ENCODE measurements at regions not wholly inside any gene's neighbourhood (a gene's known extent, or its start where the extent isn't known, plus 50 kb on each side); places are given as distances from the start of the nearest gene placed in this dataset.

DNA sequence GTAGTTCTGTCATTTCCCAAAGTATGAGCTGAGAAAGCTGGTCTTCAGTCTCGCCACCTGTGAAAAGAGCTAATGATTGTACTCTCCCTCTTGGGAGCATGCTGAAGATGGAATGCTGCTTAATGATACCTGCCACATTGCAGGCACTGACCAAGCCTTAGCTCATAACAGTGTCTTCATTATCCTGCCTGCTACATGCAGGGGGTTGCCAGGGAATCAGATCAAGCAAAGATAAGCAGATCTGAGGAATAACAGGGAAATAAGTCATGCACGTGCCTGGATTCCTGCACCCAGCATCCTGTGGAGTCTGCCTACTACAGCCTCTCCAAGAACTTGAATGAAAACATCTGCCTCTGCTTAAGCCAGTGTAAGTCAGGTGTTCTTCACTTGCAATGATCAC, 667.3 kb downstream of the NPHP4 start:
- Histone ChIP-seq H3K9me3 (ENCODE audit: control insufficient read depth, insufficient read depth, low read length) (no peaks in the 10 kb centered on the region), H3K27me3 (ENCODE audit: control insufficient read depth, low read length) (no peaks in the 10 kb centered on the region), H3K4me3 (ENCODE audit: low read length) (no peak overlapping the region), H3K4me1 (ENCODE audit: control insufficient read depth, low read length) (no peaks in the 10 kb centered on the region), H3K36me3 (ENCODE audit: control insufficient read depth, low read length) (no peaks in the 10 kb centered on the region), H3K79me2 (ENCODE audit: control insufficient read depth, low read length) (no peaks in the 10 kb centered on the region), H3K27ac (ENCODE audit: low read depth, low read length) (no peak overlapping the region), H3K4me2 (ENCODE audit: low read length) (no peak overlapping the region), H3F3A (ENCODE audit: control insufficient read depth, insufficient read depth) (no peaks in the 10 kb centered on the region), H4K20me1 (ENCODE audit: control insufficient read depth, insufficient read depth, low read depth, low read length) (no peaks in the 10 kb centered on the region), H3K9me2 (replicated peaks; ENCODE audit: control insufficient read depth, low read length) (no peaks in the 10 kb centered on the region)
- TF ChIP-seq, protein P1, sequence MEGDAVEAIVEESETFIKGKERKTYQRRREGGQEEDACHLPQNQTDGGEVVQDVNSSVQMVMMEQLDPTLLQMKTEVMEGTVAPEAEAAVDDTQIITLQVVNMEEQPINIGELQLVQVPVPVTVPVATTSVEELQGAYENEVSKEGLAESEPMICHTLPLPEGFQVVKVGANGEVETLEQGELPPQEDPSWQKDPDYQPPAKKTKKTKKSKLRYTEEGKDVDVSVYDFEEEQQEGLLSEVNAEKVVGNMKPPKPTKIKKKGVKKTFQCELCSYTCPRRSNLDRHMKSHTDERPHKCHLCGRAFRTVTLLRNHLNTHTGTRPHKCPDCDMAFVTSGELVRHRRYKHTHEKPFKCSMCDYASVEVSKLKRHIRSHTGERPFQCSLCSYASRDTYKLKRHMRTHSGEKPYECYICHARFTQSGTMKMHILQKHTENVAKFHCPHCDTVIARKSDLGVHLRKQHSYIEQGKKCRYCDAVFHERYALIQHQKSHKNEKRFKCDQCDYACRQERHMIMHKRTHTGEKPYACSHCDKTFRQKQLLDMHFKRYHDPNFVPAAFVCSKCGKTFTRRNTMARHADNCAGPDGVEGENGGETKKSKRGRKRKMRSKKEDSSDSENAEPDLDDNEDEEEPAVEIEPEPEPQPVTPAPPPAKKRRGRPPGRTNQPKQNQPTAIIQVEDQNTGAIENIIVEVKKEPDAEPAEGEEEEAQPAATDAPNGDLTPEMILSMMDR (IDR thresholded peaks at IDR 0.05; ENCODE audit: low read depth, low read length, poor library complexity, severe bottlenecking), result no peak
- no peak for TF ChIP-seq EZH2phosphoT487 (IDR thresholded peaks at IDR 0.05; ENCODE audit: borderline replicate concordance, low read length)

DNA sequence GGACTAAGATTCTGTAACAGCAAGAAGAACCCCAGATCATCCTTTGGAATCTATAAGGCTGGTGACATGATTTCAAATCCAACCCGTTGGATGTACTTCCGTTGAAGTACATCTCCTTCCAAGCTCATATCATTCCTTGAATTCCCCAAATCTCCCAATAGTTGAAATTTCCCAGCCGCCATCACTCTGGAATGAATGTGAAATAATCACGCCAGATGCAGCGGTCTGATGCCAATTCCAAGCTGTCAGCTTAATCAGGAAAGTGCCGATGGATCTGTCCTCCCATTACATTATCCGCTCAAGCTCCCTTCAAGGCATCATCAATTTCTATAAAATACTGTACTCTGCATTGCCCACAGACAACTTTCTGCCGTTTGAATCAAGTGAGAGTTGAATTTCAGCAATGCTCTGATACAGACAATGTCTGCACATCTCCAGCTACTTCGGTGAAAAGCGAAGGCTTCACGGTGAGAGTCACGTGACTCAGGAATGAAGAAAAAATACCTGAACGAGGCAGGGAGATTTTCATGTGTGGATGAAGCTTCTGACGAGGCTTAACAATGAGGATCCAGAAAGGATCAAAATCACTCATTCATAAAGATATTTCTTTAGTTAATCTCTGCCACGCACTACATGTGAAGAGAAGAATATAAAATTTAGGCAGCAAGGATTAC, 663.9 kb downstream of the AJAP1 start:
- no peak for TF ChIP-seq EZH2phosphoT487 (IDR thresholded peaks at IDR 0.05; ENCODE audit: borderline replicate concordance, low read length)
- TF ChIP-seq, protein P1 (IDR thresholded peaks at IDR 0.05; ENCODE audit: low read depth, low read length, poor library complexity, severe bottlenecking), result no peak

DNA sequence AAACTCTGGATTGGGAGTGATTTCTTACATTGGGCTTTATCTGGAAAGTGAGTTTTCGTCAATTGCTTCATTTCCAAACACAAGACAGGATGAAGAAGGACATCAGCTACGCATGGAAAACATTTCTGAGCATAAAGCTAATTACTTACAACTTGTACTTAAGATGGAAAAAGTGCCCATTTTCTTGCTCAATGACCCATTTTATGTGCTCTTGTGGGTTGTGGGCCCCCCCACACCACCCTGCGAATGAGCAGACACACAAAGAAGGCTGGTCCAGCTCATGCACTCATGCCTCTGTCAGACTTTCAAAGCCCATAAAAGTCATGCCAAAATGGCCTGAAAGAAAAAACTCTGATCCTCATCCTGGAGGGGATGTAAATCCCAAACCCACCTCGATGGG, 663.0 kb downstream of the AJAP1 start:
- Histone ChIP-seq H3K27me3 (ENCODE audit: control insufficient read depth, low read length) (no peaks in the 10 kb centered on the region), H3K4me3 (ENCODE audit: low read length) (no peak overlapping the region), H3K79me2 (ENCODE audit: control insufficient read depth, low read length) (no peaks in the 10 kb centered on the region), H3K9me2 (replicated peaks; ENCODE audit: control insufficient read depth, low read length) (no peaks in the 10 kb centered on the region), H3K27ac (ENCODE audit: low read depth, low read length) (no peak overlapping the region), H3K36me3 (ENCODE audit: control insufficient read depth, low read length) (no peaks in the 10 kb centered on the region), H3K4me2 (ENCODE audit: low read length) (no peak overlapping the region), H3K9me3 (ENCODE audit: control insufficient read depth, insufficient read depth, low read length) (no peaks in the 10 kb centered on the region), H3K4me1 (ENCODE audit: control insufficient read depth, low read length) (no peaks in the 10 kb centered on the region), H3F3A (ENCODE audit: control insufficient read depth, insufficient read depth) (no peaks in the 10 kb centered on the region), H4K20me1 (ENCODE audit: control insufficient read depth, insufficient read depth, low read depth, low read length) (no peaks in the 10 kb centered on the region)
- no peak for TF ChIP-seq EZH2phosphoT487 (IDR thresholded peaks at IDR 0.05; ENCODE audit: borderline replicate concordance, low read length)
- TF ChIP-seq, protein P1 (IDR thresholded peaks at IDR 0.05; ENCODE audit: low read depth, low read length, poor library complexity, severe bottlenecking), result no peak

More for the DNA sequence above, 663.9 kb downstream of the AJAP1 start:
- Histone ChIP-seq H3K27me3 (ENCODE audit: control insufficient read depth, low read length) (no peaks in the 10 kb centered on the region), H3K27ac (ENCODE audit: low read depth, low read length) (no peak overlapping the region), H3K9me2 (replicated peaks; ENCODE audit: control insufficient read depth, low read length) (no peaks in the 10 kb centered on the region), H3K9me3 (ENCODE audit: control insufficient read depth, insufficient read depth, low read length) (no peaks in the 10 kb centered on the region), H3K4me1 (ENCODE audit: control insufficient read depth, low read length) (no peaks in the 10 kb centered on the region), H3F3A (ENCODE audit: control insufficient read depth, insufficient read depth) (no peaks in the 10 kb centered on the region), H3K36me3 (ENCODE audit: control insufficient read depth, low read length) (no peaks in the 10 kb centered on the region), H3K4me3 (ENCODE audit: low read length) (no peak overlapping the region), H3K4me2 (ENCODE audit: low read length) (no peak overlapping the region), H3K79me2 (ENCODE audit: control insufficient read depth, low read length) (no peaks in the 10 kb centered on the region), H4K20me1 (ENCODE audit: control insufficient read depth, insufficient read depth, low read depth, low read length) (no peaks in the 10 kb centered on the region)

All from DOHH2 (cell line).